ENCODE measurements at regions not wholly inside any gene's neighbourhood (a gene's known extent, or its start where the extent isn't known, plus 50 kb on each side); places are given as distances from the start of the nearest gene placed in this dataset.

GRCh38 chr11:29734287-29734686 lies 282.5 kb downstream of the KCNA4 start:
- TF ChIP-seq CTCF (IDR thresholded peaks at IDR 0.05; ENCODE audit: borderline replicate concordance, control extremely low read depth, extremely low read depth, insufficient read depth, missing control alignments) = no peak
- no peak for DNase-seq (ENCODE audit: low spot score)
- in situ Hi-C loops (cut with MboI; ENCODE audit: low sequenced_read_pairs, unreplicated experiment) = no loop called here

DNA sequence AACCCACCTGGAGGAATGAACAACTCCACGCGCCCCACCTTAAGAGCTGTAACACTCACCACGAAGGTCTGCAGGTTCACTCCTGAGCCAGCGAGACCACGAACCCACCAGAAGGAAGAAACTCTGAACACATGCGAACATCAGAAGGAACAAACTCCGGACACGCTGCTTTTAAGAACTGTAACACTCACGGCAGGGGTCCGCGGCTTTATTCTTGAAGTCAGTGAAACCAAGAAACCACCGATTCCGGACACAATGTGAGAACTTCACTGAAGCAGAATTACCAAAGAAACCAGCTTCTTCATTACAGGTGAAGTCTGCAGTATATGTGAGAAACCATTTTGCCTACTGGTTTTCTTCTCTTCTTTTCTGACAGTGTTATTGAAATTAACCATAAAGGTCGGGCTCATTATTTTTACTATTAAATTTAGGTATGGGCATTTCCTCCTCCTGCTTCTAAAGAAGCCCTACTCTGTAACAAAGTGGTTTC lies 303.0 kb downstream of the KCNA4 start:
- TF ChIP-seq CTCF (IDR thresholded peaks at IDR 0.05; ENCODE audit: borderline replicate concordance, control extremely low read depth, extremely low read depth, insufficient read depth, missing control alignments) = no peak
- no peak for DNase-seq (ENCODE audit: low spot score)
- in situ Hi-C loops (cut with MboI; ENCODE audit: low sequenced_read_pairs, unreplicated experiment) = no loop called here

- in situ Hi-C loops (cut with MboI; ENCODE audit: low sequenced_read_pairs, unreplicated experiment) = no loop called here
- no peak for TF ChIP-seq CTCF (IDR thresholded peaks at IDR 0.05; ENCODE audit: borderline replicate concordance, control extremely low read depth, extremely low read depth, insufficient read depth, missing control alignments)
- DNase-seq (ENCODE audit: low spot score) = no peak
Measured at GRCh38 chr11:29712616-29713015, 304.2 kb downstream of the KCNA4 start.

DNA sequence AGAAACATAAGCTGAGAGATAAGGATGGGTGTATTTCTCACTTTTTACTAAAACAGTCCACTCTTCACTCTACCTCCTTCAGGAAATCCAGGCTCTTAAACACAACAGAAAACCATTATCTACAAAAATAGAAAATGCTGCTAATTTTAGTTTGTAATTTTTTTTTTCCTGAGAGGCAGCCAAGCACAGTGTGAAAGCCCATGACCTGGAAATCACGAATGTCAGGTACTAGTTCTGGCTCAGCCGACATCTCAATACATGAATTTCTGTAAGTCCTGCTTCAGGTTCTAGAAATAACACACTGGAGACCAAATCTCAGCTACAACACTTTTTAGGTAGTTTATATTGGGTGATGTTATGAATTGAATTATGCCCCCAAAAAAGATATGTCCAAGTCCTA lies 308.9 kb downstream of the KCNA4 start:
- TF ChIP-seq CTCF (IDR thresholded peaks at IDR 0.05; ENCODE audit: borderline replicate concordance, control extremely low read depth, extremely low read depth, insufficient read depth, missing control alignments) = no peak
- in situ Hi-C loops (cut with MboI; ENCODE audit: low sequenced_read_pairs, unreplicated experiment) = no loop called here

DNA sequence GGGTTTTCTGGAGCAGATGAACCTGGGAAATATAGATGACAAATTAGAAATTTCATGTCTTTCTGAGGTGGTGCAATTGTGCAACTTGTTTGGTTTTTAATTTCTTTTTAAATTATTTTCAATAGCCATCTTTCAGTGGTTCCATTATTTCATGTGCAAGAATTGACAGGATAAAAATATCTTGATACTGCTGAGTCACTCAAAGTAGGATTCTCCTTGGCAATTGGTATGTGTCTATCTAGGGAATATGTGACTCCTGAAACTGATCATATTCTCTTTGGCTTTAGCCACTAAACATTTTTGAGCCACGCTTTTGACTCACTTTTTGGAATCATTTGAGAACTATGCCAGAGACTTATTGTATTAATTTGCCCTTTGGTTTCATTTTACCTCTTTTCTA lies 331.5 kb downstream of the KCNA4 start:
- DNase-seq (ENCODE audit: low spot score) = no peak
- in situ Hi-C loops (cut with MboI; ENCODE audit: low sequenced_read_pairs, unreplicated experiment) = no loop called here
- no peak for TF ChIP-seq CTCF (IDR thresholded peaks at IDR 0.05; ENCODE audit: borderline replicate concordance, control extremely low read depth, extremely low read depth, insufficient read depth, missing control alignments)

More for the DNA sequence above, 308.9 kb downstream of the KCNA4 start:
- DNase-seq (ENCODE audit: low spot score) = no peak

DNA sequence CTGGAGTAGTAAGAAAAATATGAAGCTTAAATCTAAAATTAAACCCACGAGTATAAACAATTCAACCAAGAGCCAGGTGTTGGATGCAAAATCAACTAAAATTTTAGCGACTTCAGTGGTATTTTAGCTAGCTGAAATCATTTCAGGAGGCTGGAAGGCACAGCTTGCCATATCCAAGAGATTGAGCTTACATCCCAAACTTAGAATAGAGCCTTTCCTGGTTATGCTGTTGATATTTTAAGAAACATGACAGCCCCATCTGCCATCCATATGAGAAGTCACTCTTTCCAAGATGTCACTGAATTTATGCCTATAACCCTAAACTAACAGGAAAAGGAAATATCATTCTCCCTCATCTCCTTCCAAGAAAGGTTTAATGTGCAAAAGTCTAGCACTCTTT lies 334.0 kb downstream of the KCNA4 start:
- DNase-seq (ENCODE audit: low spot score) = no peak
- in situ Hi-C loops (cut with MboI; ENCODE audit: low sequenced_read_pairs, unreplicated experiment) = no loop called here
- TF ChIP-seq CTCF (IDR thresholded peaks at IDR 0.05; ENCODE audit: borderline replicate concordance, control extremely low read depth, extremely low read depth, insufficient read depth, missing control alignments) = no peak

GRCh38 chr11:29679996-29680395 lies 336.8 kb downstream of the KCNA4 start:
- in situ Hi-C loops (cut with MboI; ENCODE audit: low sequenced_read_pairs, unreplicated experiment) = no loop called here
- no peak for DNase-seq (ENCODE audit: low spot score)
- no peak for TF ChIP-seq CTCF (IDR thresholded peaks at IDR 0.05; ENCODE audit: borderline replicate concordance, control extremely low read depth, extremely low read depth, insufficient read depth, missing control alignments)

Data from GM13976 (cell line).